CD4-positive, alpha-beta T cell treated with Interleukin-15 for 4 hours (primary cell): ENCODE measurements at regions not wholly inside any gene's neighbourhood (a gene's known extent, or its start where the extent isn't known, plus 50 kb on each side); places are given as distances from the start of the nearest gene placed in this dataset.

Source experiments
- DNase-seq: peaks from one replicate; pipeline ENCODE4 v3.0.0-alpha.2; 2020; ENCODE audit warnings: low spot score

- no peak for DNase-seq
Measured at GRCh38 chr2:225137971-225138370, 95.7 kb upstream of the DOCK10 start.

- no peak for DNase-seq
Measured at GRCh38 chr2:225136552-225136951, 94.3 kb upstream of the DOCK10 start.

GRCh38 chr2:225131898-225132297 is 89.6 kb upstream of the DOCK10 start:
- DNase-seq: no peak

GRCh38 chr2:225130093-225130492 is 87.8 kb upstream of the DOCK10 start:
- DNase-seq: no peak

GRCh38 chr2:225124311-225125017 is 82.2 kb upstream of the DOCK10 start:
- no peak for DNase-seq

- DNase-seq: peak; percentile 34
Measured at GRCh38 chr2:225122583-225123486, 80.6 kb upstream of the DOCK10 start.

GRCh38 chr2:225122007-225122406 is 79.7 kb upstream of the DOCK10 start:
- no peak for DNase-seq

GRCh38 chr2:225120186-225120585 is 77.9 kb upstream of the DOCK10 start:
- no peak for DNase-seq

- DNase-seq: no peak
Measured at GRCh38 chr2:225117051-225117716, 74.9 kb upstream of the DOCK10 start.

GRCh38 chr2:225114786-225115323 is 72.6 kb upstream of the DOCK10 start:
- DNase-seq: no peak

- no peak for DNase-seq
Measured at GRCh38 chr2:225113371-225114015, 71.2 kb upstream of the DOCK10 start.

GRCh38 chr2:225112362-225113126 is 70.3 kb upstream of the DOCK10 start:
- no peak for DNase-seq

- no peak for DNase-seq
Measured at GRCh38 chr2:225108805-225109204, 66.5 kb upstream of the DOCK10 start.

GRCh38 chr2:225104971-225105370 is 62.7 kb upstream of the DOCK10 start:
- no peak for DNase-seq

GRCh38 chr2:225104321-225104720 is 62.1 kb upstream of the DOCK10 start:
- DNase-seq: no peak

GRCh38 chr2:225103737-225104141 is 61.5 kb upstream of the DOCK10 start:
- no peak for DNase-seq

GRCh38 chr2:225100856-225101294 is 58.6 kb upstream of the DOCK10 start:
- DNase-seq: no peak

- DNase-seq: no peak
Measured at GRCh38 chr2:225100269-225100668, 58.0 kb upstream of the DOCK10 start.

- no peak for DNase-seq
Measured at GRCh38 chr2:225097035-225097434, 54.8 kb upstream of the DOCK10 start.
